ENCODE measurements at regions not wholly inside any gene's neighbourhood (a gene's known extent, or its start where the extent isn't known, plus 50 kb on each side); places are given as distances from the start of the nearest gene placed in this dataset.

DNA sequence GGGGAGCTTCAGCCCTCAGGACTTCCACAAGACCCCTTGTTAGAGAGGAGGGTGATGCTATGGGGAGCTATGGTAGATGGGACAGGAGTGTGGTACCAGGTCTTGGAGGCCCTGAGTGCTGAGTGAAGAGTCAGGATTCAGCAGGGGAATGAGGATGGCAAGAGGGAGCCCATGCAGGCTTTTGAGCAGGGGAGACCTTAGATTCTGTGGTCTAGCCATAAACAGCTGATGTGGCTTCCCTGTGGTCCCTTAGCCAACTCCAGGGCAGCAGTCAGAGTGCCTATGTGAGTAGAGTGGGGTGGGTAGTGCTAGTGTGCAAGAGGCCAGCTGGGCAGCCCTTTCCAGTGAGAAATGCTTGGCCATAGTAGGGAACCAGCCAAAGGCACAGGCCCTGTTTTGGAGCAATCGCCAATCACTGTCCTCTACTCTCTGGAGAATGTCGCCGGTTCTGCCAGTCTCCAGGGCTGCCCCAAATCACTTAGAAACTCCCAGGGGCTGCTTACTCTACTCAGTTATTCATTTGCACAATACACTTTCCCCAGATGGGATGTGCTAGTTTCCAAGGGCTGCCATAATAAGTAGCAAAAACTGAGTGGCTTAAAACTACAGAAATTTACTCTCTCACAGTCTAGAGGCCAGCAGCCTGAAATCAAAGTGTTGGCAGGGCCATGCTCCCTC, 310.5 kb downstream of the SMAD2 start:
- Histone ChIP-seq H3K4me3 (replicated peaks in 1 of 3; ENCODE audit: insufficient read depth in 1 of 3, low read depth in 1 of 3, low read length in 3 of 3) (no peak overlapping the region), H3K36me3 (ENCODE audit: control insufficient read depth in 2 of 2, extremely low read depth in 1 of 2, insufficient read depth in 2 of 2, low read length in 2 of 2) (no peaks in the 10 kb centered on the region), H2AFZ (ENCODE audit: low read depth, low read length) (no peak overlapping the region), H3K27me3 (ENCODE audit: control insufficient read depth in 2 of 2, insufficient read depth in 2 of 2, low read length in 2 of 2) (no peaks in the 10 kb centered on the region), H3K9ac (replicated peaks; ENCODE audit: extremely low read depth, insufficient read depth, low read length) (no peak overlapping the region), H3K9me3 (replicated peaks; ENCODE audit: control insufficient read depth, insufficient read depth, low read length) (no peaks in the 10 kb centered on the region), H3K79me2 (ENCODE audit: control insufficient read depth, insufficient read depth, low read length) (no peaks in the 10 kb centered on the region), H4K20me1 (replicated peaks; ENCODE audit: control insufficient read depth, extremely low read depth, insufficient read depth, low read length) (no peaks in the 10 kb centered on the region), H3K4me1 (ENCODE audit: control insufficient read depth, extremely low read depth, insufficient read depth, low read length) (no peaks in the 10 kb centered on the region), H3K9me1 (replicated peaks; ENCODE audit: control insufficient read depth, extremely low read depth, insufficient read depth, low read length) (no peaks in the 10 kb centered on the region), H3K27ac (ENCODE audit: insufficient read depth, low read depth, low read length) (no peak overlapping the region), H3K4me2 (ENCODE audit: insufficient read depth, low read length) (no peak overlapping the region)
- intact Hi-C loops (cut with micrococcal nuclease), result no loop called here
- FAIRE-seq (no peak), DNase-seq (ENCODE audit: low read depth, low spot score) (no peak)
- dilution Hi-C loops (cut with MboI; ENCODE audit: extremely low pct_ligation_motif_present, low sequenced_read_pairs), result no loop called here
- TF ChIP-seq GATA2 (IDR thresholded peaks at IDR 0.05; ENCODE audit: insufficient read depth, insufficient read length, low read depth, low read length) (no peak), FOS (IDR thresholded peaks at IDR 0.05; ENCODE audit: borderline replicate concordance, insufficient read depth, low read length) (no peak), JUN (IDR thresholded peaks at IDR 0.05; ENCODE audit: borderline replicate concordance, insufficient read depth, insufficient read length, low read depth) (no peak), POLR2AphosphoS5 (IDR thresholded peaks at IDR 0.05; ENCODE audit: insufficient read depth, low read depth, low read length) (no peak), POLR2A (IDR thresholded peaks at IDR 0.05; ENCODE audit: low read depth, low read length) (no peak)
- TF ChIP-seq, protein P1, sequence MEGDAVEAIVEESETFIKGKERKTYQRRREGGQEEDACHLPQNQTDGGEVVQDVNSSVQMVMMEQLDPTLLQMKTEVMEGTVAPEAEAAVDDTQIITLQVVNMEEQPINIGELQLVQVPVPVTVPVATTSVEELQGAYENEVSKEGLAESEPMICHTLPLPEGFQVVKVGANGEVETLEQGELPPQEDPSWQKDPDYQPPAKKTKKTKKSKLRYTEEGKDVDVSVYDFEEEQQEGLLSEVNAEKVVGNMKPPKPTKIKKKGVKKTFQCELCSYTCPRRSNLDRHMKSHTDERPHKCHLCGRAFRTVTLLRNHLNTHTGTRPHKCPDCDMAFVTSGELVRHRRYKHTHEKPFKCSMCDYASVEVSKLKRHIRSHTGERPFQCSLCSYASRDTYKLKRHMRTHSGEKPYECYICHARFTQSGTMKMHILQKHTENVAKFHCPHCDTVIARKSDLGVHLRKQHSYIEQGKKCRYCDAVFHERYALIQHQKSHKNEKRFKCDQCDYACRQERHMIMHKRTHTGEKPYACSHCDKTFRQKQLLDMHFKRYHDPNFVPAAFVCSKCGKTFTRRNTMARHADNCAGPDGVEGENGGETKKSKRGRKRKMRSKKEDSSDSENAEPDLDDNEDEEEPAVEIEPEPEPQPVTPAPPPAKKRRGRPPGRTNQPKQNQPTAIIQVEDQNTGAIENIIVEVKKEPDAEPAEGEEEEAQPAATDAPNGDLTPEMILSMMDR (IDR thresholded peaks at IDR 0.05; ENCODE audit: extremely low read depth in 1 of 2, insufficient read depth in 1 of 2, low read depth in 1 of 2, low read length in 2 of 2), result no peak
- TF ChIP-seq, protein P2, sequence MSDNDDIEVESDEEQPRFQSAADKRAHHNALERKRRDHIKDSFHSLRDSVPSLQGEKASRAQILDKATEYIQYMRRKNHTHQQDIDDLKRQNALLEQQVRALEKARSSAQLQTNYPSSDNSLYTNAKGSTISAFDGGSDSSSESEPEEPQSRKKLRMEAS (IDR thresholded peaks at IDR 0.05; ENCODE audit: insufficient read depth, insufficient read length), result no peak
- ChIA-PET POLR2A (no interaction called here), CTCF (no interaction called here)
- BruUV-seq (replicated peaks), result no TSS peak
